GM18508 (cell line): ENCODE measurements at regions not wholly inside any gene's neighbourhood (a gene's known extent, or its start where the extent isn't known, plus 50 kb on each side); places are given as distances from the start of the nearest gene placed in this dataset.

ENCODE experiments used
- ATAC-seq: cut with Tn5 transposase; IDR thresholded peaks from one replicate; pipeline ENCODE4 v1.9.1; 2021; ENCODE audit warnings: moderate number of reproducible peaks; ENCODE audit not compliant: insufficient read depth, unreplicated experiment

- no peak for ATAC-seq
Observed at GRCh38 chr2:8416849-8417832, 264.7 kb upstream of the ID2 start.

GRCh38 chr2:8418721-8419120, 263.1 kb upstream of the ID2 start:
- ATAC-seq: no peak

GRCh38 chr2:8421658-8422449, 260.0 kb upstream of the ID2 start:
- ATAC-seq: peak; percentile 73

- ATAC-seq: no peak
Observed at GRCh38 chr2:8422450-8422800, 259.4 kb upstream of the ID2 start.

- ATAC-seq: no peak
Observed at GRCh38 chr2:8424997-8425900, 256.6 kb upstream of the ID2 start.

GRCh38 chr2:8426550-8426949, 255.3 kb upstream of the ID2 start:
- no peak for ATAC-seq

GRCh38 chr2:8427211-8427610, 254.6 kb upstream of the ID2 start:
- ATAC-seq: no peak

- no peak for ATAC-seq
Observed at GRCh38 chr2:8430628-8431027, 251.2 kb upstream of the ID2 start.

GRCh38 chr2:8431446-8432125, 250.3 kb upstream of the ID2 start:
- no peak for ATAC-seq

GRCh38 chr2:8432706-8433336, 249.0 kb upstream of the ID2 start:
- ATAC-seq: no peak

GRCh38 chr2:8433390-8433789, 248.5 kb upstream of the ID2 start:
- ATAC-seq: no peak

GRCh38 chr2:8435608-8436007, 246.2 kb upstream of the ID2 start:
- no peak for ATAC-seq

GRCh38 chr2:8436585-8436984, 245.3 kb upstream of the ID2 start:
- ATAC-seq: no peak

- no peak for ATAC-seq
Observed at GRCh38 chr2:8437228-8437948, 244.5 kb upstream of the ID2 start.

GRCh38 chr2:8437949-8438400, 243.9 kb upstream of the ID2 start:
- no peak for ATAC-seq

- no peak for ATAC-seq
Observed at GRCh38 chr2:8438476-8438875, 243.4 kb upstream of the ID2 start.

- no peak for ATAC-seq
Observed at GRCh38 chr2:8438996-8439395, 242.9 kb upstream of the ID2 start.

- no peak for ATAC-seq
Observed at GRCh38 chr2:8440029-8440778, 241.7 kb upstream of the ID2 start.
